ENCODE measurements at regions not wholly inside any gene's neighbourhood (a gene's known extent, or its start where the extent isn't known, plus 50 kb on each side); places are given as distances from the start of the nearest gene placed in this dataset.

DNA sequence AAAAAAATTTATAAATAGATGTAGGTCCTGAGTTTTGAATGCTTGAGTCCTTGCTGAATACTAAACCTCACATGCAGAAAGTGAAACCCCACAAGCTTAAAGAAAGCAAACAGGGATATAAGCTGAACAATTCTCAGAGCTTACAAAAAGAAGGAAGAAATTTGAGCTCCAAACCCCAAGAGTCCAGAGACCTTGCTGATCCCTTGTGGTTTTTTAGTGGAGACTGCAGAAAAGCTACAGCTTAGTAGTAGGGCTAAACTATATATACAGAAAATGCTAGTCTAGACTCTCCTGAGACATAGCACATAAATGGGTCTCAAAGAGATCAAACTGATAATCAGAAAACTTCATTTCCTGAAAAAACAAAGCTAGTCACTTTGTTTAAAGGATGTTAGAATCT, 1548.1 kb upstream of the ZEB2 start:
- no peak for TF ChIP-seq ZNF138 (tag by site-specific recombination; IDR thresholded peaks at IDR 0.05; ENCODE audit: borderline replicate concordance)
- TF ChIP-seq, protein P1, sequence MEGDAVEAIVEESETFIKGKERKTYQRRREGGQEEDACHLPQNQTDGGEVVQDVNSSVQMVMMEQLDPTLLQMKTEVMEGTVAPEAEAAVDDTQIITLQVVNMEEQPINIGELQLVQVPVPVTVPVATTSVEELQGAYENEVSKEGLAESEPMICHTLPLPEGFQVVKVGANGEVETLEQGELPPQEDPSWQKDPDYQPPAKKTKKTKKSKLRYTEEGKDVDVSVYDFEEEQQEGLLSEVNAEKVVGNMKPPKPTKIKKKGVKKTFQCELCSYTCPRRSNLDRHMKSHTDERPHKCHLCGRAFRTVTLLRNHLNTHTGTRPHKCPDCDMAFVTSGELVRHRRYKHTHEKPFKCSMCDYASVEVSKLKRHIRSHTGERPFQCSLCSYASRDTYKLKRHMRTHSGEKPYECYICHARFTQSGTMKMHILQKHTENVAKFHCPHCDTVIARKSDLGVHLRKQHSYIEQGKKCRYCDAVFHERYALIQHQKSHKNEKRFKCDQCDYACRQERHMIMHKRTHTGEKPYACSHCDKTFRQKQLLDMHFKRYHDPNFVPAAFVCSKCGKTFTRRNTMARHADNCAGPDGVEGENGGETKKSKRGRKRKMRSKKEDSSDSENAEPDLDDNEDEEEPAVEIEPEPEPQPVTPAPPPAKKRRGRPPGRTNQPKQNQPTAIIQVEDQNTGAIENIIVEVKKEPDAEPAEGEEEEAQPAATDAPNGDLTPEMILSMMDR (tag by site-specific recombination; IDR thresholded peaks at IDR 0.05), result no peak
- no peak for TF ChIP-seq ZNF169 (tag by site-specific recombination; IDR thresholded peaks at IDR 0.05)
- TF ChIP-seq SCRT2 (tag by site-specific recombination; IDR thresholded peaks at IDR 0.05), result no peak
- no peak for TF ChIP-seq ZNF580 (tag by site-specific recombination; IDR thresholded peaks at IDR 0.05)
- TF ChIP-seq ZNF24 (tag by site-specific recombination; IDR thresholded peaks at IDR 0.05), result no peak
- TF ChIP-seq, protein P2, sequence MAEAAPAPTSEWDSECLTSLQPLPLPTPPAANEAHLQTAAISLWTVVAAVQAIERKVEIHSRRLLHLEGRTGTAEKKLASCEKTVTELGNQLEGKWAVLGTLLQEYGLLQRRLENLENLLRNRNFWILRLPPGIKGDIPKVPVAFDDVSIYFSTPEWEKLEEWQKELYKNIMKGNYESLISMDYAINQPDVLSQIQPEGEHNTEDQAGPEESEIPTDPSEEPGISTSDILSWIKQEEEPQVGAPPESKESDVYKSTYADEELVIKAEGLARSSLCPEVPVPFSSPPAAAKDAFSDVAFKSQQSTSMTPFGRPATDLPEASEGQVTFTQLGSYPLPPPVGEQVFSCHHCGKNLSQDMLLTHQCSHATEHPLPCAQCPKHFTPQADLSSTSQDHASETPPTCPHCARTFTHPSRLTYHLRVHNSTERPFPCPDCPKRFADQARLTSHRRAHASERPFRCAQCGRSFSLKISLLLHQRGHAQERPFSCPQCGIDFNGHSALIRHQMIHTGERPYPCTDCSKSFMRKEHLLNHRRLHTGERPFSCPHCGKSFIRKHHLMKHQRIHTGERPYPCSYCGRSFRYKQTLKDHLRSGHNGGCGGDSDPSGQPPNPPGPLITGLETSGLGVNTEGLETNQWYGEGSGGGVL (tag by site-specific recombination; IDR thresholded peaks at IDR 0.05), result no peak
- TF ChIP-seq, protein P3, sequence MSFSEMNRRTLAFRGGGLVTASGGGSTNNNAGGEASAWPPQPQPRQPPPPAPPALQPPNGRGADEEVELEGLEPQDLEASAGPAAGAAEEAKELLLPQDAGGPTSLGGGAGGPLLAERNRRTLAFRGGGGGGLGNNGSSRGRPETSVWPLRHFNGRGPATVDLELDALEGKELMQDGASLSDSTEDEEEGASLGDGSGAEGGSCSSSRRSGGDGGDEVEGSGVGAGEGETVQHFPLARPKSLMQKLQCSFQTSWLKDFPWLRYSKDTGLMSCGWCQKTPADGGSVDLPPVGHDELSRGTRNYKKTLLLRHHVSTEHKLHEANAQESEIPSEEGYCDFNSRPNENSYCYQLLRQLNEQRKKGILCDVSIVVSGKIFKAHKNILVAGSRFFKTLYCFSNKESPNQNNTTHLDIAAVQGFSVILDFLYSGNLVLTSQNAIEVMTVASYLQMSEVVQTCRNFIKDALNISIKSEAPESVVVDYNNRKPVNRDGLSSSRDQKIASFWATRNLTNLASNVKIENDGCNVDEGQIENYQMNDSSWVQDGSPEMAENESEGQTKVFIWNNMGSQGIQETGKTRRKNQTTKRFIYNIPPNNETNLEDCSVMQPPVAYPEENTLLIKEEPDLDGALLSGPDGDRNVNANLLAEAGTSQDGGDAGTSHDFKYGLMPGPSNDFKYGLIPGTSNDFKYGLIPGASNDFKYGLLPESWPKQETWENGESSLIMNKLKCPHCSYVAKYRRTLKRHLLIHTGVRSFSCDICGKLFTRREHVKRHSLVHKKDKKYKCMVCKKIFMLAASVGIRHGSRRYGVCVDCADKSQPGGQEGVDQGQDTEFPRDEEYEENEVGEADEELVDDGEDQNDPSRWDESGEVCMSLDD (tag by site-specific recombination; IDR thresholded peaks at IDR 0.05), result no peak
- TF ChIP-seq ZNF704 (tag by site-specific recombination; IDR thresholded peaks at IDR 0.05), result no peak
- TF ChIP-seq TCF7L2 (IDR thresholded peaks at IDR 0.05; ENCODE audit: borderline replicate concordance, low read depth, low read length), result no peak
- TF ChIP-seq KLF8 (tag by site-specific recombination; IDR thresholded peaks at IDR 0.05), result no peak

Data from HEK293 (cell line).